SU-DHL-6 (cell line): ENCODE measurements at regions not wholly inside any gene's neighbourhood (a gene's known extent, or its start where the extent isn't known, plus 50 kb on each side); places are given as distances from the start of the nearest gene placed in this dataset.

ENCODE experiments used
- H2AFZ ChIP-seq: fragments of 200-600 bp; sonication (generic); 2 replicates; pipeline ENCODE4 v1.6.1; 2014; ENCODE audit warnings: low read depth, mild to moderate bottlenecking, moderate library complexity, mixed read lengths, antibody characterized with exemption, low read length; ENCODE audit not compliant: severe bottlenecking
- H3F3A ChIP-seq: fragments of 200-600 bp; shearing (Covaris generic); 2 replicates; pipeline ENCODE4 v1.6.0; 2016; ENCODE audit warnings: antibody characterized with exemption, mild to moderate bottlenecking; ENCODE audit not compliant: insufficient read depth
- H3K27ac ChIP-seq: fragments of 200-600 bp; sonication (generic); 2 replicates; pipeline ENCODE4 v1.5.1; 2016; ENCODE audit warnings: low read depth, mild to moderate bottlenecking, low read length, moderate library complexity, mixed read lengths
- H3K27me3 ChIP-seq: fragments of 200-600 bp; sonication (generic), shearing (Covaris generic); 2 replicates; pipeline ENCODE4 v1.6.0; 2014; ENCODE audit warnings: mild to moderate bottlenecking, low read length
- H3K36me3 ChIP-seq: fragments of 200-600 bp; sonication (generic); 2 replicates; pipeline ENCODE4 v1.6.1; 2014; ENCODE audit warnings: mild to moderate bottlenecking, low read length, mixed read lengths
- H3K4me2 ChIP-seq: fragments of 300-600, 200-600 bp; shearing (Covaris generic), sonication (generic); 2 replicates; pipeline ENCODE4 v1.6.0; 2014; ENCODE audit warnings: low read length, low read depth, mild to moderate bottlenecking; ENCODE audit not compliant: poor library complexity, severe bottlenecking
- H3K4me3 ChIP-seq: fragments of 200-600 bp; sonication (generic); 2 replicates; pipeline ENCODE4 v1.5.1; 2014; ENCODE audit warnings: antibody characterized with exemption, low read length, mild to moderate bottlenecking, mixed read lengths; ENCODE audit not compliant: insufficient read depth, poor library complexity, severe bottlenecking
- H3K79me2 ChIP-seq: fragments of 200-600 bp; sonication (generic); 2 replicates; pipeline ENCODE4 v1.6.1; 2014; ENCODE audit warnings: mild to moderate bottlenecking, low read length, moderate library complexity; ENCODE audit not compliant: insufficient read depth
- H3K9ac ChIP-seq: fragments of 200-600 bp; sonication (generic); 2 replicates; pipeline ENCODE4 v1.7.0; 2014; ENCODE audit warnings: mild to moderate bottlenecking, low read length
- H3K9me2 ChIP-seq: fragments of 200-600 bp; sonication (generic); replicated peaks from 2 replicates; pipeline ENCODE4 v1.6.1; 2014; ENCODE audit warnings: low read length; ENCODE audit not compliant: insufficient read depth
- H3K9me3 ChIP-seq: fragments of 200-600 bp; sonication (generic); 2 replicates; pipeline ENCODE4 v1.6.1; 2014; ENCODE audit warnings: low read length, mixed read lengths; ENCODE audit not compliant: insufficient read depth
- H4K20me1 ChIP-seq: fragments of 200-600 bp; sonication (generic); 2 replicates; pipeline ENCODE4 v1.6.1; 2014; ENCODE audit warnings: low read depth, mild to moderate bottlenecking, antibody characterized with exemption, low read length, moderate library complexity, mixed read lengths
- EZH2phosphoT487 ChIP-seq: fragments of 200-600 bp; sonication (generic), shearing (Covaris generic); conservative IDR thresholded peaks from 2 replicates; pipeline ENCODE4 v1.6.1; 2018; ENCODE audit warnings: mild to moderate bottlenecking, antibody characterized with exemption, low read length, moderate library complexity, mixed read lengths
- TF ChIP-seq, protein P1 (sequence below): fragments of 200-600 bp; sonication (generic); IDR thresholded peaks from one replicate; pipeline ENCODE4 v1.5.1; 2017; ENCODE audit warnings: antibody characterized with exemption, mild to moderate bottlenecking, low read length, moderate library complexity; ENCODE audit not compliant: insufficient read depth, poor library complexity, severe bottlenecking

- H2AFZ ChIP-seq: no peak overlapping the region
- TF ChIP-seq EZH2phosphoT487: no peak
- TF ChIP-seq, protein P1, sequence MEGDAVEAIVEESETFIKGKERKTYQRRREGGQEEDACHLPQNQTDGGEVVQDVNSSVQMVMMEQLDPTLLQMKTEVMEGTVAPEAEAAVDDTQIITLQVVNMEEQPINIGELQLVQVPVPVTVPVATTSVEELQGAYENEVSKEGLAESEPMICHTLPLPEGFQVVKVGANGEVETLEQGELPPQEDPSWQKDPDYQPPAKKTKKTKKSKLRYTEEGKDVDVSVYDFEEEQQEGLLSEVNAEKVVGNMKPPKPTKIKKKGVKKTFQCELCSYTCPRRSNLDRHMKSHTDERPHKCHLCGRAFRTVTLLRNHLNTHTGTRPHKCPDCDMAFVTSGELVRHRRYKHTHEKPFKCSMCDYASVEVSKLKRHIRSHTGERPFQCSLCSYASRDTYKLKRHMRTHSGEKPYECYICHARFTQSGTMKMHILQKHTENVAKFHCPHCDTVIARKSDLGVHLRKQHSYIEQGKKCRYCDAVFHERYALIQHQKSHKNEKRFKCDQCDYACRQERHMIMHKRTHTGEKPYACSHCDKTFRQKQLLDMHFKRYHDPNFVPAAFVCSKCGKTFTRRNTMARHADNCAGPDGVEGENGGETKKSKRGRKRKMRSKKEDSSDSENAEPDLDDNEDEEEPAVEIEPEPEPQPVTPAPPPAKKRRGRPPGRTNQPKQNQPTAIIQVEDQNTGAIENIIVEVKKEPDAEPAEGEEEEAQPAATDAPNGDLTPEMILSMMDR: no peak
Measured at GRCh38 chr15:92290359-92290992, 103.2 kb upstream of the ST8SIA2 start.

DNA sequence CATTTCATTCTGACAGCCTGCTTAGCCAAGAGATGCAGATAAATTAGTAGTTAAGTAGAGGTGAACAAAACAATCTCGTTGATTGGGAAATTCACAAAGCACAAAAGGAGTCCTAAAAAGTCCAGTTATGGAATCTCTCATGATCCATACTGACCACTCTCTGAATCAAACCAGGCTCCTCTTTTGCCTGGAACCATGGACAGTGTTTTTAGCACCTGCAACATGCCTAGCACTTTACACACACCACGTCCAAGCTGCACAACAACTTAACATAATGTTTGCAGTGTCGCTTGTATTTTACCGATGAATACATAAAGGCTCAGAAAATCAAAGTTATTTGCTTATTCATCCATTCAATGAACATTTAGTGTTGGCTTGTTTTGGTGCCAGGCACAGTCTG lies 101.8 kb upstream of the ST8SIA2 start:
- H3K4me3 ChIP-seq: no peak overlapping the region
- no peaks in the 10 kb centered on the region for H3K79me2 ChIP-seq
- no peaks in the 10 kb centered on the region for H3K27me3 ChIP-seq
- no peak overlapping the region for H2AFZ ChIP-seq
- H4K20me1 ChIP-seq: no peaks in the 10 kb centered on the region
- no peak overlapping the region for H3K4me2 ChIP-seq
- H3K9me3 ChIP-seq: no peaks in the 10 kb centered on the region
- H3K36me3 ChIP-seq: no peaks in the 10 kb centered on the region
- TF ChIP-seq, protein P1: no peak
- TF ChIP-seq EZH2phosphoT487: no peak
- no peaks in the 10 kb centered on the region for H3K9me2 ChIP-seq
- no peak overlapping the region for H3K27ac ChIP-seq
- H3K9ac ChIP-seq: no peak overlapping the region
- no peaks in the 10 kb centered on the region for H3F3A ChIP-seq

More at GRCh38 chr15:92290359-92290992, 103.2 kb upstream of the ST8SIA2 start:
- H3K36me3 ChIP-seq: no peaks in the 10 kb centered on the region
- H3K79me2 ChIP-seq: no peaks in the 10 kb centered on the region
- no peak overlapping the region for H3K4me3 ChIP-seq
- H3K4me2 ChIP-seq: no peak overlapping the region
- H3K9ac ChIP-seq: no peak overlapping the region
- no peaks in the 10 kb centered on the region for H4K20me1 ChIP-seq
- H3K9me2 ChIP-seq: no peaks in the 10 kb centered on the region
- H3F3A ChIP-seq: no peaks in the 10 kb centered on the region
- no peaks in the 10 kb centered on the region for H3K27me3 ChIP-seq
- no peaks in the 10 kb centered on the region for H3K9me3 ChIP-seq
- H3K27ac ChIP-seq: no peak overlapping the region

- Histone ChIP-seq H3K9me2 (no peaks in the 10 kb centered on the region), H3K36me3 (no peaks in the 10 kb centered on the region), H4K20me1 (no peaks in the 10 kb centered on the region), H3K27me3 (no peaks in the 10 kb centered on the region), H3F3A (no peaks in the 10 kb centered on the region), H3K9me3 (no peaks in the 10 kb centered on the region), H3K79me2 (no peaks in the 10 kb centered on the region), H3K4me3 (no peak overlapping the region), H3K9ac (no peak overlapping the region), H3K27ac (no peak overlapping the region), H2AFZ (no peak overlapping the region), H3K4me2 (no peak overlapping the region)
- TF ChIP-seq EZH2phosphoT487: no peak
- TF ChIP-seq, protein P1: no peak
Measured at GRCh38 chr15:92294759-92295158, 98.9 kb upstream of the ST8SIA2 start.
